ENCODE measurements at regions not wholly inside any gene's neighbourhood (a gene's known extent, or its start where the extent isn't known, plus 50 kb on each side); places are given as distances from the start of the nearest gene placed in this dataset.
"Not testable (repeated sequence)": the region's sequence is repeated elsewhere in the genome, so short reads cannot be mapped to it uniquely, and the experiment has no call there.

GRCh38 chr3:72659596-72659995, 188.6 kb downstream of the SHQ1 start:
- DNase-seq, result peak; percentile 37

- DNase-seq, result no peak
These were observed 189.1 kb downstream of the SHQ1 start for GRCh38 chr3:72659188-72659587.

GRCh38 chr3:72658466-72659100, 189.7 kb downstream of the SHQ1 start:
- DNase-seq, result no peak

GRCh38 chr3:72657666-72658065, 190.6 kb downstream of the SHQ1 start:
- no peak for DNase-seq

- no peak for DNase-seq
These were observed 192.5 kb downstream of the SHQ1 start for GRCh38 chr3:72655723-72656122.

GRCh38 chr3:72655131-72655551, 193.1 kb downstream of the SHQ1 start:
- DNase-seq, result no peak

GRCh38 chr3:72652395-72652794, 195.8 kb downstream of the SHQ1 start:
- no peak for DNase-seq

- DNase-seq, result no peak
These were observed 196.7 kb downstream of the SHQ1 start for GRCh38 chr3:72651498-72651897.

- DNase-seq, result no peak
These were observed 202.0 kb downstream of the SHQ1 start for GRCh38 chr3:72646263-72646662.

- not testable (repeated sequence) for DNase-seq
These were observed 204.6 kb downstream of the SHQ1 start for GRCh38 chr3:72643635-72644034.

GRCh38 chr3:72641684-72642083, 206.6 kb downstream of the SHQ1 start:
- no peak for DNase-seq

- no peak for DNase-seq
These were observed 207.2 kb downstream of the SHQ1 start for GRCh38 chr3:72641072-72641471.

- no peak for DNase-seq
These were observed 211.2 kb downstream of the SHQ1 start for GRCh38 chr3:72636969-72637597.

GRCh38 chr3:72635551-72635950, 212.7 kb downstream of the SHQ1 start:
- DNase-seq, result no peak

- DNase-seq, result no peak
These were observed 214.1 kb downstream of the SHQ1 start for GRCh38 chr3:72634128-72634527.

- no peak for DNase-seq
These were observed 214.7 kb downstream of the SHQ1 start for GRCh38 chr3:72633534-72633933.

- no peak for DNase-seq
These were observed 215.1 kb downstream of the SHQ1 start for GRCh38 chr3:72633121-72633520.

- DNase-seq, result no peak
These were observed 216.1 kb downstream of the SHQ1 start for GRCh38 chr3:72632129-72632528.

GRCh38 chr3:72630969-72631344, 217.3 kb downstream of the SHQ1 start:
- DNase-seq, result no peak

GRCh38 chr3:72630327-72630968, 217.8 kb downstream of the SHQ1 start:
- no peak for DNase-seq

GRCh38 chr3:72629191-72629631, 219.0 kb downstream of the SHQ1 start:
- DNase-seq, result no peak

- no peak for DNase-seq
These were observed 220.2 kb downstream of the SHQ1 start for GRCh38 chr3:72628065-72628464.

GRCh38 chr3:72627271-72627670, 221.0 kb downstream of the SHQ1 start:
- DNase-seq, result no peak

- no peak for DNase-seq
These were observed 222.5 kb downstream of the SHQ1 start for GRCh38 chr3:72625602-72626337.

Data from NCI-H146 (cell line).